HG03095 (cell line): ENCODE measurements at regions not wholly inside any gene's neighbourhood (a gene's known extent, or its start where the extent isn't known, plus 50 kb on each side); places are given as distances from the start of the nearest gene placed in this dataset.
A peak's percentile ranks its signal among the peaks of the same experiment; 100 is the strongest.
"Not testable (repeated sequence)": the region's sequence is repeated elsewhere in the genome, so short reads cannot be mapped to it uniquely, and the experiment has no call there.

Experiments used
- ATAC-seq: cut with Tn5 transposase; IDR thresholded peaks from one replicate; pipeline ENCODE4 v1.9.1; 2021; ENCODE audit warnings: moderate library complexity; ENCODE audit not compliant: unreplicated experiment

DNA sequence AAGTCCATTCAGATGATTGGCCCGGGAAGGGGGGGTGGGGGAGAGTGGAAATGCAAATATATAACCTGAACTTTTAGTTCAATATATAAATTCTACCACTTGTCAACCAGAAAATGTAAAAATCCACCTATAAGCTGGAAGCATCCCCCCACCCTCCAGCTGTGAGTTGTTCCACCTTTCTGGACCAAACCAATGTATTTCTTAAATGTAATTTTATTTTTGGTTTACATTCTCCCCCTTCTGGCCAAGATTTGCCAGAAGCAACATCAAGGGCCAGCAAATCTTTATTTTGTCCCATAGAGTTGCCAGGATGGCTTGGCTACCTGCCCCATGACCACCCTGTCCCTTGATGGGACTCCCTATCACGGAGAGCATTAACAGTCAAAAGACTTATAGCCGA is 545.7 kb downstream of the TBL1XR1 start:
- no peak for ATAC-seq

- ATAC-seq, result no peak
These were observed 546.8 kb downstream of the TBL1XR1 start for GRCh38 chr3:176650478-176650877.

DNA sequence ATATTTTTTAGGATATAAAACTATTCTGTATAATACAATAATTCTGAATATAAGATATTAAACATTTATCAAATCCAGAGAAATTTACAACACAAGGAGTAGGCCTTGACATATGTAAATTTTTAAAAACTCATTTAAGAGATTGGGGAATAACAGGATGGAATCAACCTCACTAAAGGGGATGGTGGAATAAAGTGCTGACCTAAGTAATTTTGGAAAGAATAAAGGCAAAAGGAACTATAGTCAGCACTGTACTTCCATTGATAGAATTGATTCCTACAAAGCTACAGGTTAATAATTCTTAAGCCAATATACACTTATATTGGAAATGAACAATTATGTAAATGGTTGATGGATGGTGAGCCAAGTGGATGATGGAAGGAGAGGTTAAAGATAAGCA is 549.3 kb downstream of the TBL1XR1 start:
- no peak for ATAC-seq

- no peak for ATAC-seq
These were observed 563.8 kb downstream of the TBL1XR1 start for GRCh38 chr3:176633511-176633910.

GRCh38 chr3:176632925-176633324 is 564.4 kb downstream of the TBL1XR1 start:
- ATAC-seq, result no peak

- no peak for ATAC-seq
These were observed 566.1 kb downstream of the TBL1XR1 start for GRCh38 chr3:176631165-176631564.

GRCh38 chr3:176628101-176628639 is 569.1 kb downstream of the TBL1XR1 start:
- no peak for ATAC-seq

- ATAC-seq, result no peak
These were observed 573.7 kb downstream of the TBL1XR1 start for GRCh38 chr3:176623468-176624150.

GRCh38 chr3:176619833-176620232 is 577.4 kb downstream of the TBL1XR1 start:
- no peak for ATAC-seq

DNA sequence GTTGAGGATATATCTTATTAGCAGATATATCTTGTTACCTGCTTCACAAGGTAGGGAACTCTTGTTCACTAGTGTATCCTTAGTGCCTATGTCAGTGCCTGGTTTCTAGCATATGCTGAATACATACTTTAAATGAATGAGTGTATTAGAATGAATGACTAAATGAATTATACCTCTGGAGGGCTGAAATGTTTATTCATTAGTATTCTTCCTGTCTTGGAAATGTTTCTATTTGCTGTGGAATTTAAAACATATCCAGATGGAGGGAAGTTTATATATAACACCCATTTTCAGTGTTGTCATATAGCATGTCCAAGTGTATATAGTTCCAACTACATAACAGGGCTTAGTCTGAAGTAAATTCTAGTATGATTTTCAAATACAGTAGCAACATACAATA is 581.5 kb downstream of the TBL1XR1 start:
- ATAC-seq, result no peak

- ATAC-seq, result no peak
These were observed 585.6 kb downstream of the TBL1XR1 start for GRCh38 chr3:176611703-176612102.

GRCh38 chr3:176609361-176609760 is 587.9 kb downstream of the TBL1XR1 start:
- ATAC-seq, result no peak

DNA sequence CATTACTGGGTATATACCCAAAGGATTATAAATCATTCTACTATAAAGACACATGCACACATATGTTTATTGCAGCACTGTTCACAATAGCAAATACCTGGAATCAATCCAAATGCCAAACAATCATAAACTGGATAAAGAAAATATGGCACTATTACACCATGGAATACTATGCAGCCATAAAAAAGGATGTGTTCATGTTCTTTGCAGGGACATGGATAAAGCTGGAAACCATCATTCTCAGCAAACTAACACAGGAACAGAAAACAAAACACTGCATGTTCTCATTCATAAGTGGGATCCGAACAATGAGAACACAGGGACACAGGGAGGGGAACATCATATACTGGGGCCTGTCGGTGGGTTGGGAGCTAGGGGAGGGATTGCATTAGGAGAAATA is 591.7 kb downstream of the TBL1XR1 start:
- ATAC-seq, result not testable (repeated sequence)

- ATAC-seq, result no peak
These were observed 602.0 kb downstream of the TBL1XR1 start for GRCh38 chr3:176595307-176595706.

DNA sequence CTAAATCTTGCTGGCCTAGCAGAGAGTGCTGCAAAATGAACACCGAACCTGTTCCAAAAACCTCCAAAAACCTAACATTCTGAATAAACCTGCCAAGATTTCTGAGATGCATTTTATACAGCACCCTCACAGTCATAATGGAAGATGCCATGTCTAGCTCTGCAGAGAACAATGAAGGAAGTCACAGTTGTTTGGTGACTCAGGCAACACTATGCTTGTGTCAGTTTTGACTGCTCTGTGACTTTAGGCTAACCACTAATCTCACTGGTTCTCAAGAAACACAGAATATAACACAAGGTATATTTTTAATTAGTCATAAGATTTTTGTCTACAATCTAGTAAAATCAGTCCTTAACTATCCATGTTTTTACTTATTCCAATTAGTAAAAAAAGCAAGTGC is 606.6 kb downstream of the TBL1XR1 start:
- no peak for ATAC-seq

GRCh38 chr3:176587089-176587488 is 610.2 kb downstream of the TBL1XR1 start:
- ATAC-seq, result no peak

- ATAC-seq, result no peak
These were observed 612.7 kb downstream of the TBL1XR1 start for GRCh38 chr3:176584413-176585176.

GRCh38 chr3:176583956-176584355 is 613.3 kb downstream of the TBL1XR1 start:
- ATAC-seq, result no peak

DNA sequence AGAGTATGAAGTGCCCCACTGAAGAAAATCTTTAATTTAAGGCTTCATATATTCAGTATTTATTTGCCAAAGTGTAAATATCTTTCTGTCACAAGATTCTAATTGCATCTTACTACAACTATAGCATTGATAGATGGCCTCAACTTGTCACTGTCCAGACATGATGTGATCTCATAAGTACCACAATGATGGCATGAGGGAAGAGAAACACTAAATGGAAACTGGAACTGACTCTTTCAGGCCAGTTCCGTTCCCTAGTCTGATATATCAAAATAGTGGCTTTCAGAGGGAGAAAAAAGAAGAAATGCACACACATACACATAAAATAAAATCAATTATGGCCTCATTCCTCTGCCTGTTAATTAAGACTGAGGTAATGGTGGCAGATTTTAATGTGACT is 615.7 kb downstream of the TBL1XR1 start:
- ATAC-seq, result no peak

DNA sequence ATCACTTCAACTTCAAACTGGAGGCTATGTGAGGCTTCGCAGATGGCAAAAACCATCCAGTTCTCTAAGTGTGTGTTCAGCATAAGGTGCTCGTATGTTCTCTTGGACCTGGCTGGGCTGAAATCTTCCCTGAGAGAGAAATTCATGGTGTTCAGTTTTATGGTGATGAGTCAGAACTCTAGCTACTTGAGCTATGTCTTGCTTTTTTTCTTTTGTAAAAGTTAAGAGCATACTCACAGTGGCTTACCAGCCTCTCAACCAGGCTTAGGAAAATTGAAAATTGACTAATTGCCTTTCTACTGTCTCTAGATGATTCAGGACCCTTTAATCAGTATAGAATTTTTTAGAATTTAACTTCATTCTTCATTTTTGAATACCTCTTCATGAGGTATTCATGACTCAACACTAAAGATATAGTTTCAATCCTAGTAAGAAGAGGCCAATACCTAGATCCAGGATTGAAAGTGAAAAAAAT is 617.5 kb downstream of the TBL1XR1 start:
- ATAC-seq, result peak; percentile 58

GRCh38 chr3:176578316-176578715 is 619.0 kb downstream of the TBL1XR1 start:
- no peak for ATAC-seq

DNA sequence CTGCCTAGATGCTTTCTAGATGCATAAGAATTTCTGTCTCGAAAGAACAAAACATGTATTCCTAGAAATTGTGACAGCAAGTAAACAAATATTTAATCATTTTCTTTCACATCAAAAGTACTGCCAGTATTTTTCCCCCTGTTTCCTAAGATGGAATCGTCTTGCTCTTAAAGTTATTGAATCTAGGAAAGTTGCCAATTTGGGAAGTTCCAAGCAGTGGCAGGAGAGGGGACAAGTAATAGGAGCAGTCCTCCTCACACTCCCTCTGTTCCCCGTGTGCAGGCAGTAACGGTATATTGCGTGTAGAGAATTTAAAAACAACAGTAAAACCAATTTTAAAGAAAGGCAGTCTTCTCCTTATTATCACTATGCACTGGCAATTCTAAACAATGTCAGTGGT is 619.8 kb downstream of the TBL1XR1 start:
- no peak for ATAC-seq
